ENCODE measurements at regions not wholly inside any gene's neighbourhood (a gene's known extent, or its start where the extent isn't known, plus 50 kb on each side); places are given as distances from the start of the nearest gene placed in this dataset.

DNA sequence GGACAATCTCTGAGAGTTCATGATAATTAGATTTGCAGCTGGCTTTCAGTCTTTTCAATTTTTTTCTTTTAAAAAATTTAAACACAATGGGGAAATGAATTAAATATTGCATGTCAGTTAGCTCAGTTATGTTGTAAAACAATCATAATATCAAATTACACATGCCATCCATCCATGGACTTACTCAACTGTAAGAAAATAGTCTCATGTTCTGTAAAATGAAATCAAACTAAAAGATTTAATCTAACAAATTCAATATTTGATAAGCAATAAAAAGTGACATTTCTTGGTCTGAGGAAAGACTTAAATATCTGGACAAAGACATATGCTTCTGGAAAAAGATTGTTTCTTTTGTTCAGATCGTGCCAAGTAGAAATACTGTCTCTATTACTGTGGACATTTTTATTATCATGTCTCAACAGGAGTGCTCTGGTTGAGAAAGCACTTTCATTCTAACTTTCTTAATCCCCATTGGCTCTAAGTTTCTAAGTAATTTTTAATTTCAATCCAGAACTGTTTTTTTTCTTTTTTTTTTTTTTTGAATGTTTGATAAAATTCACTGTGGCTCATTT, 179.2 kb upstream of the FAM3C start:
- H3K27me3 ChIP-seq (ENCODE audit: insufficient read depth): peaks cover 14% of the 10 kb centered on the region; the same call in 1 of the 2 replicates
- H3K4me2 ChIP-seq: no peak overlapping the region
- no peak overlapping the region for H3K4me3 ChIP-seq (ENCODE audit: low read depth in 2 of 2, low read length in 1 of 2)
- no peaks in the 10 kb centered on the region for H3K79me2 ChIP-seq (ENCODE audit: insufficient read depth)
- H3K9me2 ChIP-seq: no peaks in the 10 kb centered on the region
- TF ChIP-seq POLR2AphosphoS5 (IDR thresholded peaks at IDR 0.05; ENCODE audit: low read depth, low read length): no peak
- TF ChIP-seq RAD21 (IDR thresholded peaks at IDR 0.05; ENCODE audit: low read length): no peak
- TF ChIP-seq, protein P1, sequence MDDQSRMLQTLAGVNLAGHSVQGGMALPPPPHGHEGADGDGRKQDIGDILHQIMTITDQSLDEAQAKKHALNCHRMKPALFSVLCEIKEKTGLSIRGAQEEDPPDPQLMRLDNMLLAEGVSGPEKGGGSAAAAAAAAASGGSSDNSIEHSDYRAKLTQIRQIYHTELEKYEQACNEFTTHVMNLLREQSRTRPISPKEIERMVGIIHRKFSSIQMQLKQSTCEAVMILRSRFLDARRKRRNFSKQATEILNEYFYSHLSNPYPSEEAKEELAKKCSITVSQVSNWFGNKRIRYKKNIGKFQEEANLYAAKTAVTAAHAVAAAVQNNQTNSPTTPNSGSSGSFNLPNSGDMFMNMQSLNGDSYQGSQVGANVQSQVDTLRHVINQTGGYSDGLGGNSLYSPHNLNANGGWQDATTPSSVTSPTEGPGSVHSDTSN (IDR thresholded peaks at IDR 0.05): no peak
- TF ChIP-seq SMC3 (IDR thresholded peaks at IDR 0.05; ENCODE audit: low read depth, low read length): no peak
- no peak for TF ChIP-seq FOXJ3 (CRISPR knock-in tag; IDR thresholded peaks at IDR 0.05)
- TF ChIP-seq, protein P2, sequence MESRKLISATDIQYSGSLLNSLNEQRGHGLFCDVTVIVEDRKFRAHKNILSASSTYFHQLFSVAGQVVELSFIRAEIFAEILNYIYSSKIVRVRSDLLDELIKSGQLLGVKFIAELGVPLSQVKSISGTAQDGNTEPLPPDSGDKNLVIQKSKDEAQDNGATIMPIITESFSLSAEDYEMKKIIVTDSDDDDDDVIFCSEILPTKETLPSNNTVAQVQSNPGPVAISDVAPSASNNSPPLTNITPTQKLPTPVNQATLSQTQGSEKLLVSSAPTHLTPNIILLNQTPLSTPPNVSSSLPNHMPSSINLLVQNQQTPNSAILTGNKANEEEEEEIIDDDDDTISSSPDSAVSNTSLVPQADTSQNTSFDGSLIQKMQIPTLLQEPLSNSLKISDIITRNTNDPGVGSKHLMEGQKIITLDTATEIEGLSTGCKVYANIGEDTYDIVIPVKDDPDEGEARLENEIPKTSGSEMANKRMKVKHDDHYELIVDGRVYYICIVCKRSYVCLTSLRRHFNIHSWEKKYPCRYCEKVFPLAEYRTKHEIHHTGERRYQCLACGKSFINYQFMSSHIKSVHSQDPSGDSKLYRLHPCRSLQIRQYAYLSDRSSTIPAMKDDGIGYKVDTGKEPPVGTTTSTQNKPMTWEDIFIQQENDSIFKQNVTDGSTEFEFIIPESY (IDR thresholded peaks at IDR 0.05; ENCODE audit: borderline replicate concordance, low read depth): no peak
- TF ChIP-seq EP300 (IDR thresholded peaks at IDR 0.05; ENCODE audit: borderline replicate concordance in 1 of 2, low read depth in 1 of 2, low read length in 1 of 2): no peak
- TF ChIP-seq MXI1 (IDR thresholded peaks at IDR 0.05; ENCODE audit: low read depth, low read length): no peak
- TF ChIP-seq GATA2 (CRISPR knock-in tag; IDR thresholded peaks at IDR 0.05): no peak
- no peak for TF ChIP-seq JUND (IDR thresholded peaks at IDR 0.05)
- TF ChIP-seq, protein P3, sequence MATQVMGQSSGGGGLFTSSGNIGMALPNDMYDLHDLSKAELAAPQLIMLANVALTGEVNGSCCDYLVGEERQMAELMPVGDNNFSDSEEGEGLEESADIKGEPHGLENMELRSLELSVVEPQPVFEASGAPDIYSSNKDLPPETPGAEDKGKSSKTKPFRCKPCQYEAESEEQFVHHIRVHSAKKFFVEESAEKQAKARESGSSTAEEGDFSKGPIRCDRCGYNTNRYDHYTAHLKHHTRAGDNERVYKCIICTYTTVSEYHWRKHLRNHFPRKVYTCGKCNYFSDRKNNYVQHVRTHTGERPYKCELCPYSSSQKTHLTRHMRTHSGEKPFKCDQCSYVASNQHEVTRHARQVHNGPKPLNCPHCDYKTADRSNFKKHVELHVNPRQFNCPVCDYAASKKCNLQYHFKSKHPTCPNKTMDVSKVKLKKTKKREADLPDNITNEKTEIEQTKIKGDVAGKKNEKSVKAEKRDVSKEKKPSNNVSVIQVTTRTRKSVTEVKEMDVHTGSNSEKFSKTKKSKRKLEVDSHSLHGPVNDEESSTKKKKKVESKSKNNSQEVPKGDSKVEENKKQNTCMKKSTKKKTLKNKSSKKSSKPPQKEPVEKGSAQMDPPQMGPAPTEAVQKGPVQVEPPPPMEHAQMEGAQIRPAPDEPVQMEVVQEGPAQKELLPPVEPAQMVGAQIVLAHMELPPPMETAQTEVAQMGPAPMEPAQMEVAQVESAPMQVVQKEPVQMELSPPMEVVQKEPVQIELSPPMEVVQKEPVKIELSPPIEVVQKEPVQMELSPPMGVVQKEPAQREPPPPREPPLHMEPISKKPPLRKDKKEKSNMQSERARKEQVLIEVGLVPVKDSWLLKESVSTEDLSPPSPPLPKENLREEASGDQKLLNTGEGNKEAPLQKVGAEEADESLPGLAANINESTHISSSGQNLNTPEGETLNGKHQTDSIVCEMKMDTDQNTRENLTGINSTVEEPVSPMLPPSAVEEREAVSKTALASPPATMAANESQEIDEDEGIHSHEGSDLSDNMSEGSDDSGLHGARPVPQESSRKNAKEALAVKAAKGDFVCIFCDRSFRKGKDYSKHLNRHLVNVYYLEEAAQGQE (IDR thresholded peaks at IDR 0.05; ENCODE audit: low read depth, low read length): no peak
- TF ChIP-seq TEAD4 (IDR thresholded peaks at IDR 0.05; ENCODE audit: borderline replicate concordance, insufficient read depth): no peak
- TF ChIP-seq NRF1 (IDR thresholded peaks at IDR 0.05; ENCODE audit: low read depth, low read length): no peak
- TF ChIP-seq EZH2phosphoT487 (IDR thresholded peaks at IDR 0.05; ENCODE audit: borderline replicate concordance, low read depth): no peak
- no peak for TF ChIP-seq ELF1 (IDR thresholded peaks at IDR 0.05)
- TF ChIP-seq FOXM1 (IDR thresholded peaks at IDR 0.05; ENCODE audit: low read depth): no peak
- ChIA-PET CTCF (interaction anchor here (0.7 kb wide), 1 partner anchor 143 kb away, joined by 3 read pairs; no protein-coding TSS in a partner anchor), POLR2A (no interaction called here)
- DNase-seq: no peak
- H2AFZ ChIP-seq (ENCODE audit: low read depth): no peak overlapping the region
- H4K20me1 ChIP-seq (ENCODE audit: insufficient read depth): no peaks in the 10 kb centered on the region
- 9% methylated on average over 1 of the region's 1 CpG for WGBS (ENCODE audit: low lambda C conversion rate)
- no peaks in the 10 kb centered on the region for H3K36me3 ChIP-seq (replicated peaks in 1 of 2; ENCODE audit: control insufficient read depth in 1 of 2, insufficient read depth in 2 of 2, low read length in 1 of 2)
- H3K27ac ChIP-seq (ENCODE audit: low read depth in 2 of 2, low read length in 1 of 2): no peak overlapping the region
- H3K9me3 ChIP-seq: no peaks in the 10 kb centered on the region
- no peak overlapping the region for H3K9ac ChIP-seq
- H3F3A ChIP-seq (replicated peaks; ENCODE audit: insufficient read depth): no peaks in the 10 kb centered on the region
- peaks cover 0 to 5% of the 10 kb centered on the region in 2 experiments; a peak in 1 of 4 replicates for H3K4me1 ChIP-seq (ENCODE audit: control insufficient read depth in 1 of 2, insufficient read depth in 2 of 2, low read depth in 1 of 2, low read length in 1 of 2)

Measured in SK-N-SH (cell line).